ENCODE measurements at regions not wholly inside any gene's neighbourhood (a gene's known extent, or its start where the extent isn't known, plus 50 kb on each side); places are given as distances from the start of the nearest gene placed in this dataset.
"Not testable (repeated sequence)": the region's sequence is repeated elsewhere in the genome, so short reads cannot be mapped to it uniquely, and the experiment has no call there.

GRCh38 chr4:43637893-43638292 is 745.4 kb downstream of the GRXCR1 start:
- not testable (repeated sequence) for TF ChIP-seq SUZ12 (IDR thresholded peaks at IDR 0.05); ZNF384 (IDR thresholded peaks at IDR 0.05); FOXM1 (IDR thresholded peaks at IDR 0.05; ENCODE audit: borderline replicate concordance); BHLHE40 (IDR thresholded peaks at IDR 0.05; ENCODE audit: borderline replicate concordance); HDGF (IDR thresholded peaks at IDR 0.05; ENCODE audit: borderline replicate concordance); FOXK2 (IDR thresholded peaks at IDR 0.05); L3MBTL2 (conservative IDR thresholded peaks at IDR 0.05); SP1 (IDR thresholded peaks at IDR 0.05); FOXA1 (IDR thresholded peaks at IDR 0.05); ELF4 (IDR thresholded peaks at IDR 0.05); ARNT (IDR thresholded peaks at IDR 0.05)
- TF ChIP-seq, protein P1, sequence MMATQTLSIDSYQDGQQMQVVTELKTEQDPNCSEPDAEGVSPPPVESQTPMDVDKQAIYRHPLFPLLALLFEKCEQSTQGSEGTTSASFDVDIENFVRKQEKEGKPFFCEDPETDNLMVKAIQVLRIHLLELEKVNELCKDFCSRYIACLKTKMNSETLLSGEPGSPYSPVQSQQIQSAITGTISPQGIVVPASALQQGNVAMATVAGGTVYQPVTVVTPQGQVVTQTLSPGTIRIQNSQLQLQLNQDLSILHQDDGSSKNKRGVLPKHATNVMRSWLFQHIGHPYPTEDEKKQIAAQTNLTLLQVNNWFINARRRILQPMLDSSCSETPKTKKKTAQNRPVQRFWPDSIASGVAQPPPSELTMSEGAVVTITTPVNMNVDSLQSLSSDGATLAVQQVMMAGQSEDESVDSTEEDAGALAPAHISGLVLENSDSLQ (IDR thresholded peaks at IDR 0.05), result not testable (repeated sequence)

Measured in HEK293T (cell line).